ENCODE measurements at regions not wholly inside any gene's neighbourhood (a gene's known extent, or its start where the extent isn't known, plus 50 kb on each side); places are given as distances from the start of the nearest gene placed in this dataset.
"Not testable (repeated sequence)": the region's sequence is repeated elsewhere in the genome, so short reads cannot be mapped to it uniquely, and the experiment has no call there.

DNA sequence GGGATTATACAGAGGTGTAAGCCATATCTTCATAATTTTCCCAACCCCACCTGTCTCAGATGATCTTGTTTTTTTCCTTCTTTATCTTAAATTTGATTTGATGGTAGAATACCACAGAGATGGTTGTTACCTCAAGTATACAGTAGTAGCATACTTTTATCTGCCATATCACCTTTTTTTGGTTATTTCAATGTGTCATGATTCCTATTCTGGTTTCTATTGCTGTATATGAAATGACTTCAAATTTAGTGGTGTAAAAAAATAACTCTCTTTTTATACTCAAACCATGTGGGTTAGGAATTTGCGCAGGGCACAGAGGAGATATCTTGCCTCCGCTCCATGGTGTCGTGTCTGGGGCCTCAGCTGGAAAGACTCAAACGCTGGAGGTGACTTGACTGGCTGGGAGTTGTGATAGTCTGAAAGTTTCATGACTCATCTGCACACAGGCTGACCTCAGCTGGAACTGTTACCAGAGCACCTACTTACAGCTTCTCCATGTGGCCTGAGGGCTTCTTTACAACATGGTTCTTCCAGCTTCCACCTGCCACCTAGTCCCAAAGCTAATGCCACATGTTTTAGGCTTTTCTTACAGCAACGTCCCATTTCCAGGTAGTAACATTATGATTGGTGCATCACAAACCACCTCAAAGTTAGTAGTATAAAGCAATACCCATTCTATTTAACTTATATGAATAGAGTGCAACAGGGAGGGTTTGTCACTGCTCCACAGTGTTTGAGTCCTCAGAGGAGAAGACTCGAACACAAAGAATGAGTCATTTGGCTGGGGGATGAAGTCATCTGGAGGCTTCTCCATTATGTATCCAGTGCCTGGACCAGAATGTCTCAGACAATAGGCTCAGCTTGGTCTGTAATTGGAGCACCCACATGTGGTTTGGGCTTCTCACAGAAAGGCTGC, 82.3 kb upstream of the XPO1 start:
- DNase-seq, result peak; percentile 39

DNA sequence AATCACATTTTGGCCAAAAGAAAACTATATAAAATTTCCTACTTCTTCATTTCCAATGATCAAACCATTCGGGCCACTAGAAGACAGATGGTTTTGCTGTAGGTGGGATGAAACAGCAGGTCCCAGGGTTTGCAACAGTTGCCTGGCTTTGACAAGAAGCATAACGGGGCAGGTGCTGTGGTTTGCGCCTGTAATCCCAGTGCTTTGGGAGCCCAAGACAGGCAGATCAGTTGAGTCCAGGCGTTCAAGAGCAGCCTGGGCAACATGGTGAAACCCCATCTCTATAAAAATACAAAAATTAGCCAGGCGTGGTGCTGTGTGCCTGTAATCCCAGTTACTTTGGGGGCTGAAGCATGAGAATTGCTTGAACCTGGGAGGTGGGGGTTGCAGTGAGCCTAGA, 81.4 kb upstream of the XPO1 start:
- DNase-seq, result no peak

DNA sequence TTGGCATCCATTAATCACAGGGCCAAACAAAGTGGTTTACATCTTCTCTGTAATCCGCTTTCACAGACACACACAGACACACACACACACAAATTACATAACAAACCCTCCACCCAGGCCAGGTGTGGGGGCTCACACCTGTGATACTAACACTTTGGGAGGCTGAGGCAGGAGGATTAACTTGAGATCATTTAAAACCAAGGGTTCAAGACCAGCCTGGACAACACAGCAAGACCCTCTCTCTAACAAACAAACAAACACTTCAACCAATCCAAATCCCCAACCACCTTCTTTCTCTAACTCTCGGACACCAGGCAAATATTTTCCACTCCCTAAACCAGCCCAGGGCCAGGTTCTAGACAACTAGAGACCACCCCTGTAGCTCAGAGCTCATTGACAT, 79.5 kb upstream of the XPO1 start:
- DNase-seq, result no peak

DNA sequence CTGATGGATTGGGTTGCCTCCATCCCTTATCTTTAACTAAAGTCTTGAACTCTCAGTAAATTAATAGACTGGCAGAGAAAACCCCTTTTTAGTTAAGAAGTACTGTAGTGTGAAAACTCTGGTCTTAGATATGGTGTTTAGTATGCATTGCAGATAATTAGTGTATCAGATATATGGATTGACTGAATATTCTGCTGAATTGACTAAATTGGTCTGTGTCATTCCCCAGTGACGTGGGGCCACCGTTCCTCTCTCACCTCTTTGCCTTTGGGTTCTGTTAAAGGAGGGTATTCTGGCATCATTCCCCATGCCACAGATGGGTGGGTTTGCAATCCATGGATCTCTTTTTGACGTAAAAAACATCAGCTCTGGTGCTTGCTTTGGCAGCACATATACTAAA, 67.1 kb upstream of the XPO1 start:
- DNase-seq, result no peak

DNA sequence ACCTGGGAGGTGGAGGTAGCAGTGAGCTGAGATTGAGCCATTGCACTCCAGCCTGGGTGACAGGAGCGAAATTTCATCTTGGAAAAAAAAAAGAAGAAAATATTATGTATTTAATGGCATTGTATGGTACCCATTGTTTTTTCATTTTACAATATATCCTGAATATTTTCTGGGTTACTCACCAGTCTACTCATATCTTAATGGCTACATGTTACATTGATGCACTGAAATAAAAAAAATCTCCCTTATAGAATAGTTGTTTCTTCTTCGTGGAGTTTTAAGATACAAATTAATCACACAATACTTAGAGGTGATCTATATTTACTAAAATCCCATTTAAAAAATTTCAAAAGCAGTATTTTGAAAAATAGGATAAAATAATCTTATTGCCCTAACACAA, 66.3 kb upstream of the XPO1 start:
- DNase-seq, result no peak

DNA sequence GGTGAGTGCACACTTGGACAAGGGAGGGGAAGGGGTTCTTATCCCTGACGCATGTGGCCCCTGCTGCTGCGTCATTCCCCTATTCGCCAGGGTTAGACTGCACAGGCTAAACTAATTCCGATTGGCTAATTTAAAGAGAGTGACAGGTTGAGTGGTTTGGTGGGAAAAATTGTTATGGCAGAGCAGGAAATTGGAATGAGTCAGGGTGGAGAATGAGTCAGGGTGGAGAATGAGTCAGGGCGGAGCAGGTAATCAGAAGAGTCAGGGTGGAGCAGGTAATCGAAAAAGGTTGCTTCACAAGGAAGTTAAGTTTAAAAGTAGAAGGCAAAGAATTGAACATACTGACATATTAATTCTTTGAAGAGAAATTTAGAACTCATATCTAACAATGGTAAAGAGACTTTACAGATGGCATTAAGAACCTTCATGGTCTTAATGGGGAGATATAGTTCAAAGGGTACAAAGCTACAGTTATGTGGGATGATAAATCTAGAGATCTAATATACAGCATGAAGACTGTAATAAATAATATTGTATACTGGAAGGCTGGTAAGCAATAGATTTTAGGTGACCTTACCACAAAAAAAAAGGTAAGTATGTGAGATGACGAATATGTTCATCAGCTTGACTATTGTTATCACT, 60.5 kb upstream of the XPO1 start:
- DNase-seq, result not testable (repeated sequence)

DNA sequence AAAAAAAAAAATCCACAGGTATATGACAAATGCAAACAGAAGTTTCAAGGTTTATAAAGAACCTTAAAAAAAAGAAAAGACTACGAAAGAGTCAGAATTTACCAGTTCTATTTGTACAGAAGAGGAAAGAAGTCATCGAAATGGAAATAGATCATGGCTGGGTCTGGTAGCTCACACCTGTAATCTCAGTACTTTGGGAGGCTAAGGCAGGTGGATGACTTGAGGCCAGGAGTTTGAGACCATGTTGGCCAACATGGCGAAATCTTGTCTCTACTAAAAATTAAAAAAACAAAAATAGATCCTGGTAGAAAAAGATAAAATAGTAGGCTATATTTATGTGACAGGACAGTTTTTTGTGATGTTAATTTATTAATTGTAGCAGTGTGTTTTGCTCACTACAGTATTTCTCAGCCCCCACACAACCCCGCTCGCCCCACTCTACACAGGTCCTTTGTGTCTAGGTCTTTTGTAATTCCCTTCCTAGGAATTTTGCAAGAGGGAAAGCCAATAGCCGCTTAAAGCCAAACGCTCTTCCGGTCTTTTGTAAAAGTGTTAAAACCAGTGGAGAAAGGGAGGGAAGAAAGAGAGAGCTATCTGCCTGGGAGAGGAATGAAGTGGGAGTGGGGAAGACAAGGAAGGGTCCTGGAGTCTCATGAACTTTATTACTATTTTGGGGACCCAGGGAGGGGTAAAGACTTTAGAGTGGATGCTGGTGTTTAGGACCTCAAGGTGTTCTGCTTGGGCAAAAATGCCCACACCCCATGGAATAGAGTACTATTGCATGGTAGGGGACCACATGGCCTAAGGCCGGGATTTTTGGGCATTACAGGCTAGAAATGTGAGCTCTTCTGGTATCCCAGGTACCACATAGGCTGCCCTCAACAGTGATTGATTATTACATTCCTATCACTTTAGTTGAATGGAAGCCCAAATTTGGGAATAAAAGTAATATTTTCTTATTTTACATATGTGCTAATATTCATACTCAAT, 59.4 kb upstream of the XPO1 start:
- no peak for DNase-seq

DNA sequence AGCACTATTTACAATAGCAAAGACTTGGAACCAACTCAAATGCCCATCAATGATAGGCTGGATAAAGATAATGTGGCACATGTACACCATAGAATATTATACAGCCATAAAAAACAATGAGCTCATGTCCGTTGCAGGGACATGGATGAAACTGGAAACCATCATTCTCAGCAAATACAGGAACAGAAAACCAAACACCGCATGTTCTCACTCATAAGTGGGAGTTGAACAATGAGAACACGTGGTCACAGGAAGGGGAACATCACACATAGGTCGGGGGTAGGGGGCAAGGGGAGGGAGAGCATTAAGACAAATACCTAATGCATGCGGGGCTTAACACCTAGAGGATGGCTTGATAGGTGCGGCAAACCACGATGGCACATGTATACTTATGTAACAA, 56.0 kb upstream of the XPO1 start:
- DNase-seq, result not testable (repeated sequence)

DNA sequence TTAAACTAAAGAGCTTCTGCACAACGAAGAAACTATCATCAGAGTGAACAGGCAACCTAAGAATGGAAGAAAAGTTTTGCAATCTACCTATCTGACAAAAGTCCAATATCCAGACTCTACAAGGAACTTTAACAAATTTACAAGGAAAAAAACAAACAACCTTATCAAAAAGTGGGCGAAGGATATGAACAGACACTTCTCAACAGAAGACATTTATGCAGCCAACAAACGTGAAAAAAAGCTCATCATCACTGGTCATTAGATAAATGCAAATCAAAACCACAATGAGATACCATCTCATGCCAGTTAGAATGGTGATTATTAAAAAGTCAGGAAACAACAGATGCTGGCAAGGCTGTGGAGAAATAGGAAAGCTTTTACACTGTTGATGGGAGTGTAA, 55.5 kb upstream of the XPO1 start:
- DNase-seq, result not testable (repeated sequence)

DNA sequence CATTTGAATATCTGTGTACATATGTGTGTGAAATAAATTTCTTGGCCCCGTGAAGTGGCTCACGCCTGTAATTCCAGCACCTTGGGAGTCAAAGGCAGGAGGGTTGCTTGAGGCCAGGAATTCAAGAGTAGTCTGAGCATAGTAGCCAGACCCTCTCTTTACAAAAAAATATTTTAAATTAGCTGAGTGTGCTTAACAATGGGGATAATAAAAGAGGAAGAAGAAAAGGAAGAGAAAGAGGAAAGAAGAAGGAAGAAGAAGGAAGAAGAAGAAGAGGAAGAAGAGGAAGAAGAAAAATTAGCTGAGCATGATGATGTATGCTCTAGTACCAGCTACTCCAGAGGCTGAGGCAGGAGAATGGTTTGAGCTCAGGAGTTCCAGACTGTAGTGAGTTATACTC, 52.1 kb upstream of the XPO1 start:
- DNase-seq, result no peak

DNA sequence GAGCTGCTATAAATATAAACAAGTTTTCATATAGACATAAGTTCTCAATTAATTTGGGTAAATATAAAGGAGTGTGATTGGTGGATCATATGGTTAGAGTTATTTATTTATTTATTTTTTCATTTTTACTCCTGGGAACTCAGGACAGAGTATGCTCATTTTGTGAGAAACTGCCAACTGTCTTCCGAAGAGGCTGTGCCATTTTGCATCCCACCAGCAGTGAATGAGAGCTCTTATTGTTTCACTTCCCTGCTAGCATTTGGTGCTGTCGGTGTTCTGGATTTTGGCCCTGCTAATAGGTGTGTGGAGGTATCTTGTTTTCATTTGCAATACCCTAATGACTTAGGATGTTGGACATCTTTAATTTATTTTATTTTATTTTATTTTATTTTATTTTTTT, 50.4 kb upstream of the XPO1 start:
- no peak for DNase-seq
